ENCODE measurements at regions not wholly inside any gene's neighbourhood (a gene's known extent, or its start where the extent isn't known, plus 50 kb on each side); places are given as distances from the start of the nearest gene placed in this dataset.

GRCh38 chr13:59145381-59145780 lies 1018.3 kb downstream of the DIAPH3 start:
- TF ChIP-seq CTCF (IDR thresholded peaks at IDR 0.05; ENCODE audit: insufficient read depth, low read length) (no peak), POLR2AphosphoS5 (IDR thresholded peaks at IDR 0.05; ENCODE audit: low read depth) (no peak), SPI1 (IDR thresholded peaks at IDR 0.05; ENCODE audit: borderline replicate concordance, low read depth) (no peak), GABPA (IDR thresholded peaks at IDR 0.05; ENCODE audit: low read depth) (no peak), REST (IDR thresholded peaks at IDR 0.05; ENCODE audit: insufficient replicate concordance, low read depth) (no peak)
- no peak overlapping the region for H3K27ac ChIP-seq (replicated peaks)
- H3K27me3 ChIP-seq (ENCODE audit: insufficient read depth, poor library complexity, severe bottlenecking) = no peaks in the 10 kb centered on the region
- no peak for DNase-seq (ENCODE audit: low read depth in 1 of 2, low spot score in 1 of 2)
- no peak overlapping the region for H3K4me3 ChIP-seq (replicated peaks; ENCODE audit: insufficient read depth, low read length)

GRCh38 chr13:59157181-59157580 lies 1006.5 kb downstream of the DIAPH3 start:
- no peak for TF ChIP-seq SPI1 (IDR thresholded peaks at IDR 0.05; ENCODE audit: borderline replicate concordance, low read depth)
- TF ChIP-seq POLR2AphosphoS5 (IDR thresholded peaks at IDR 0.05; ENCODE audit: low read depth) = no peak
- no peak for TF ChIP-seq GABPA (IDR thresholded peaks at IDR 0.05; ENCODE audit: low read depth)
- no peak for TF ChIP-seq REST (IDR thresholded peaks at IDR 0.05; ENCODE audit: insufficient replicate concordance, low read depth)
- TF ChIP-seq CTCF (IDR thresholded peaks at IDR 0.05; ENCODE audit: insufficient read depth, low read length) = no peak
- Histone ChIP-seq H3K27me3 (ENCODE audit: insufficient read depth, poor library complexity, severe bottlenecking) (no peaks in the 10 kb centered on the region), H3K27ac (replicated peaks) (no peak overlapping the region), H3K4me3 (replicated peaks; ENCODE audit: insufficient read depth, low read length) (no peak overlapping the region)
- DNase-seq (ENCODE audit: low read depth in 1 of 2, low spot score in 1 of 2) = no peak

GRCh38 chr13:59166174-59166573 lies 997.6 kb downstream of the DIAPH3 start:
- H3K4me3 ChIP-seq (replicated peaks; ENCODE audit: insufficient read depth, low read length) = no peak overlapping the region
- TF ChIP-seq GABPA (IDR thresholded peaks at IDR 0.05; ENCODE audit: low read depth) = no peak
- no peak for TF ChIP-seq POLR2AphosphoS5 (IDR thresholded peaks at IDR 0.05; ENCODE audit: low read depth)
- no peak for TF ChIP-seq REST (IDR thresholded peaks at IDR 0.05; ENCODE audit: insufficient replicate concordance, low read depth)
- no peak for TF ChIP-seq CTCF (IDR thresholded peaks at IDR 0.05; ENCODE audit: insufficient read depth, low read length)
- no peak for TF ChIP-seq SPI1 (IDR thresholded peaks at IDR 0.05; ENCODE audit: borderline replicate concordance, low read depth)
- no peak for DNase-seq (ENCODE audit: low read depth in 1 of 2, low spot score in 1 of 2)
- H3K27me3 ChIP-seq (ENCODE audit: insufficient read depth, poor library complexity, severe bottlenecking) = no peaks in the 10 kb centered on the region
- H3K27ac ChIP-seq (replicated peaks) = no peak overlapping the region

Data from HL-60 (cell line).